ENCODE measurements at regions not wholly inside any gene's neighbourhood (a gene's known extent, or its start where the extent isn't known, plus 50 kb on each side); places are given as distances from the start of the nearest gene placed in this dataset.

DNA sequence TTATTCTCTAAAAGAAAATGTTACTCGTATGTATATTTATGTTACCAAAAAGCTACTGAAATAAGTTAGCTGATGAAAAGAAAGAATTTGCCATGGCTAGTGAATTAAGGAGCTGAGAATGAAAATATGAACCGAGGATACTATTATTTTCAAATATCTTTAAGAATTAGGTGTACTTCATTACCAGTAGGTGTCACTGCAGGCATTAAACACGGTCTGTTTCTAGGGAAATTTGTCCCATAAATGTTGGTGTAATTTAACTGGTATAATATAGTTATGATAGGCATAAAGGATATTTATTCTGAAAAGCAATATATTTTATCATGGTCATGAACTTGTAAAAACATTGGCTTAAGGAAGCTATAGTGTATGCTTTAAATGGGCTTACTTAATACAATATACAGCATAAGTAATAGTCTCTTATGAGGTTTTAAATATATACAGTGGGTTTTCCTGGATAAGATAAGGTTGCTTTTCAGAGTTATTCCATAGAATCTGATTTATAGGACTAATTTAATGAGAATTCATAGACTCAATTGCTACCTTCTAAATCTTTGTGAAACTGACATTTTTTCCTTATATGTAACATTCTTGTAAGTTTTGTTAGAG is 72.4 kb upstream of the MPDZ start:
- DNase-seq (ENCODE audit: low spot score in 2 of 2) (no peak), ATAC-seq (no peak)
- no peak overlapping the region for H3K27ac Mint-ChIP-seq
- no peaks in the 10 kb centered on the region for H3K9me3 Mint-ChIP-seq
- H3K36me3 Mint-ChIP-seq, result no peaks in the 10 kb centered on the region

DNA sequence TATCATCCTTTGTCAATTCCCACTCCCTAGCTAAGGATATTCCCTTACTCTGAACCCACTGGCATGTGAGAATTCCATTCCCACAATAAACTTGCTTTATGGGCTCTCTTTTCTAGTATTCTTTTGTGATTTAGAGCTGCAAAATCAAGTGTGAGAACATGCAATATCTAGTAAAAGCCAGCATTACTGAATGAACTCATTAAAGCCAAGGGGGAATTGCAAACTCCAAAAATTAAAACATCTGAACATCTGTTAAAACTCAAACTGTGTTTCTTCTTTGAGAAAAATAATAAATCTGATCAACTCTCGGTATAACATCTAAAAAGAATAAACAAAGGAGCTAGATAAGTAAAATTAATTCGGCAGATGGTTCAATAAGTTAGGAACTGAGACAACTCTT is 53.1 kb upstream of the MPDZ start:
- no peak overlapping the region for H3K27ac Mint-ChIP-seq
- ATAC-seq (no peak), DNase-seq (ENCODE audit: low spot score in 2 of 2) (no peak)
- H3K9me3 Mint-ChIP-seq, result peaks cover 0 to 9% of the 10 kb centered on the region in 2 donors
- no peaks in the 10 kb centered on the region for H3K36me3 Mint-ChIP-seq

DNA sequence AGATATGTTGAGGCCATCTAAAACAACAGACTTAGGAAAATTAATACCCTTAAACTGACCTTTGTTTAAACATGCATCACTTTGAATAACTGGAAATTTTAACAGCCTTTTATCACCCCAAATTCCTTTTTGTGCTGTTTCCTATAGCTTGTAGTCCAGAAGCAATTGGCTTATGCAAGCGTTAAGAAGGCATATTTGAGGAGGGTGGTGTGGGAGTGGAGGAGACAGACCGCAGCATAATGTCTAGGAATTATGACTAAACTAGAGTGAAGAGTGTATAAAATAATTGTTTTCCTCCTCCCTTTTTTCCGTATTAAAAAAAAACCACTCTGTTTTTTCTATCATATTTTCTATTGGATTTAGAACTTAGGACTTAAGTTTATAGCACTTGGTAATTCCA is 51.8 kb upstream of the MPDZ start:
- no peak for DNase-seq (ENCODE audit: low spot score in 2 of 2)
- H3K27ac Mint-ChIP-seq, result no peak overlapping the region
- peaks cover 0 to 12% of the 10 kb centered on the region in 2 donors for H3K9me3 Mint-ChIP-seq
- H3K36me3 Mint-ChIP-seq, result no peaks in the 10 kb centered on the region
- ATAC-seq, result no peak

DNA sequence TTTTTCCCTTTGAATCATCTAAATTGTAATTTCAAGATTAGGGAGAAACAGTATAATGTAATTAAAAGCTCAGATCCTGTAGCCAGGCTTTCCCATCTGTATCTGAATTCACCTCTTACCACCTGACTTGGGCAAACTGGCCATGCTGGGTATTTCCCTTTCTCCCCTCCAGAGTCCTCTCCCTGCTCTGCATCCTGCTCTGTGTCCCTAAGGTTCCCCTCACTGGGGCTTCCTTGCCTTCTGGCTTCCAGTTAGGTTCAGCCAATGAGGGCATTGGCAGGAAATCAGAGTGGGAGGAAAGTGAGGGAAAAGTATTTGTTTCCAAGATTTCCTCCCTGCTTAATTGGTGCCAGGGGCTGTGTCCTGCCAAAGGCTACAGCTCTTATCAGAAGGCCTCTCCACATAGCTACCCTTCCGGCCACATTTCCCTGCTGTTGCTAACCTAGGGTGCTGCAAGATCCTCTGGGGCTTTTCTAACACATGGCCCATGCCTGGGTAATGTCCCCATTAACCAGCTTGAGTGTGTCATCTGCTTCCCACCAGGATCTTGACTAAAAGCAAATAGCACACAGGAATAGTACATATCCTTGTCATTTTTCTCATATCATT is 51.0 kb upstream of the MPDZ start:
- Mint-ChIP-seq H3K27ac (no peak overlapping the region), H3K9me3 (peaks cover 0 to 12% of the 10 kb centered on the region in 2 donors), H3K36me3 (no peaks in the 10 kb centered on the region)
- no peak for DNase-seq (ENCODE audit: low spot score in 2 of 2)
- no peak for ATAC-seq
